ENCODE measurements at regions not wholly inside any gene's neighbourhood (a gene's known extent, or its start where the extent isn't known, plus 50 kb on each side); places are given as distances from the start of the nearest gene placed in this dataset.

DNA sequence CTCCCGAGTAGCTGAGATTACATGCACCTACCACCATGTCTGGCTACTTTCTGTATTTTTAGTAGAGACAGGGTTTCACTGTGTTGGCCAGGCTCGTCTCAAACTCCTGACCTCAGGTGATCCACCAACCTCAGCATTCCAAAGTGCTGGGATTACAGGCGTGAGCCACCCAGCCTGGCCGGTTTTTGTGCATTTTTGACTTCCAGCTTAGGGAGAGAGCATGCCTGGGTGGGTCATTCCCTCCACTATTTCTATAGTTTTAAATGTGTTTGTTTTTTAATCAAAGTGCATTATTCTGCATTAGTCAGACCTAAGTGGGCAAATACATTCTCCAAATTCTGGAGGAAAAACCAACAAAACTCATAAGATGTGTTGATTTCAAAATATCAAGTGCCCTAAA, 207.4 kb upstream of the NRIP1 start:
- no peak overlapping the region for H3K4me3 ChIP-seq (ENCODE audit: low read depth in 1 of 2, low read length in 2 of 2)
- no peaks in the 10 kb centered on the region for H3K27me3 ChIP-seq (ENCODE audit: low read depth, low read length)
- H3K4me1 ChIP-seq (ENCODE audit: control insufficient read depth in 1 of 2, insufficient read depth in 2 of 2, low read length in 2 of 2): no peaks in the 10 kb centered on the region
- no peaks in the 10 kb centered on the region for H3K36me3 ChIP-seq (ENCODE audit: control insufficient read depth in 1 of 2, insufficient read depth in 2 of 2, low read length in 2 of 2)
- H3K9me3 ChIP-seq (ENCODE audit: control insufficient read depth in 1 of 2, low read length in 2 of 2): no peaks in the 10 kb centered on the region
- H3K27ac ChIP-seq (ENCODE audit: low read length): no peak overlapping the region

DNA sequence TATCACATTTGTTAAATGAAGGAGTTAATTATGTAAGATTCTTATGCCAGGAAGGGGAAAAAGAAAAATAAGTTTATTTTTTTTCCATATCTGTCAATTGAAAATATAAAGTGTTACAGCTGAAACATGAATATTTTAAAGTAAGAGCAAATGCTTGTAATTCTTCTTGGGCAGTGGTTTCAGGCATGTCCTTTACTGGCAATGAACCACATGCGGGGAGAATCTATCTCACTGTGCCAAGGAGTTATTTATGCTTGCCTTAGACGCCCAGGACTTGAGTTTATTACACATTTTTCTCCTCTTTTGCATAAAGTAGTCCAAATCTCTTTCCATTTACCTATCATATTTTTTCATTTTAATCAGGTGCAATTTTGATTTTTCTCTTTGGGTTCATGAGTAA, 207.8 kb upstream of the NRIP1 start:
- no peaks in the 10 kb centered on the region for H3K27me3 ChIP-seq (ENCODE audit: low read depth, low read length)
- no peaks in the 10 kb centered on the region for H3K9me3 ChIP-seq (ENCODE audit: control insufficient read depth in 1 of 2, low read length in 2 of 2)
- no peak overlapping the region for H3K4me3 ChIP-seq (ENCODE audit: low read depth in 1 of 2, low read length in 2 of 2)
- H3K27ac ChIP-seq (ENCODE audit: low read length): no peak overlapping the region
- no peaks in the 10 kb centered on the region for H3K4me1 ChIP-seq (ENCODE audit: control insufficient read depth in 1 of 2, insufficient read depth in 2 of 2, low read length in 2 of 2)
- no peaks in the 10 kb centered on the region for H3K36me3 ChIP-seq (ENCODE audit: control insufficient read depth in 1 of 2, insufficient read depth in 2 of 2, low read length in 2 of 2)

DNA sequence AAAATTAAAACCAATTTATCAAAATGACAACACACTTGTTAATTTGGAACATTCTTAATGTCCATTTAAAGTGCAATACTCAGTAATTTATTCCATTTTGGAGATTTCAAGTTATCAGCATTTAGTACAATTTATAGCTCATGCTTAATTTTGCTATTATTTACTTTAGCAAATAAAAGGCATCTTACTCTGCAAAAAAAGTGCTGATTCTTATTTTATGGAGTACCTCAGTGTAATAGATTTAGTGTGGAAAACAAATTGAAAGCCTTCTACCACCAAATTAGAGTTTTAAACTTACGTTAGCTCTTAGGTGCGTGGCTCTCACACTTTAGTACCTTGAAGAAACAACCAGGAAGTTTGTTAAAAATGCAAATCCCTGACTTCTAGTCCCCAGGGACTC, 208.4 kb upstream of the NRIP1 start:
- no peak overlapping the region for H3K27ac ChIP-seq (ENCODE audit: low read length)
- no peaks in the 10 kb centered on the region for H3K36me3 ChIP-seq (ENCODE audit: control insufficient read depth in 1 of 2, insufficient read depth in 2 of 2, low read length in 2 of 2)
- H3K4me1 ChIP-seq (ENCODE audit: control insufficient read depth in 1 of 2, insufficient read depth in 2 of 2, low read length in 2 of 2): no peaks in the 10 kb centered on the region
- no peaks in the 10 kb centered on the region for H3K27me3 ChIP-seq (ENCODE audit: low read depth, low read length)
- H3K9me3 ChIP-seq (ENCODE audit: control insufficient read depth in 1 of 2, low read length in 2 of 2): no peaks in the 10 kb centered on the region
- no peak overlapping the region for H3K4me3 ChIP-seq (ENCODE audit: low read depth in 1 of 2, low read length in 2 of 2)

DNA sequence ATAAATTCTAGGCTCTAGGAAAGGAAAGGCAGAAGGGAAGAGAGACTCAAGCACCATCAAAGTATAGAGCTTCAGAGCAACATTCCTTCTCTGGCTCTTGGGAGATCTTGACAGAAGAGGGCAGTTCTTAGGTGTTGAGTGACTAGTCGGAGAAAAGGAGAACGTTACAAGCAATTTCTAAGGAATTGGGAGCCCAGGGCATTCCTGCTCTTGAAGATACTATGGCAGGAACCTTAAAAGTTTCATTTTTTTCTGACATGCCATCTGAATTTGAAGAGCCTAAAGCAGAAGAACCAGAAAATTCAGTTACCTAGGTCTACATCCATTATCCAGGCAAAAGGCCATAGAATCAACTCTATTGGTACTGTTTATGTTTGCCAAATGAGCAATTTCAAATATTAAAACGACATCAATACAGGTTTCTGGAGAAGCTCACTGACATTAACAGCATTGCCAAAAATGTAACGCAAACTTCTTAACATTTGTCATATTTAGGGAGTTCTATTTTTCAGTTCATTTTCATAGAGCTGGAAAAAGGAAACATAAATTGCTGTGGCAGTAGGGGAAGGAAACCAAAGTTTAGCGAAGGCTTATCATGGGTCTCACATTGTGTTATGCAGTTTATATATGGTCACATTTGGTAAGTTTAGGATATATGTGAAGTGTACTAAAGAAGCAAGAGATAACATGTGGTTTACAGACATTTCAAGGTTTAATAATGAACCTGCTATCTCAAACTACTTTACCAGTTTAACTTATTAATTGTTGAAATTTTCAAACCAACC, 210.1 kb upstream of the NRIP1 start:
- no peaks in the 10 kb centered on the region for H3K9me3 ChIP-seq (ENCODE audit: control insufficient read depth in 1 of 2, low read length in 2 of 2)
- H3K36me3 ChIP-seq (ENCODE audit: control insufficient read depth in 1 of 2, insufficient read depth in 2 of 2, low read length in 2 of 2): no peaks in the 10 kb centered on the region
- no peaks in the 10 kb centered on the region for H3K27me3 ChIP-seq (ENCODE audit: low read depth, low read length)
- H3K4me3 ChIP-seq (ENCODE audit: low read depth in 1 of 2, low read length in 2 of 2): no peak overlapping the region
- no peaks in the 10 kb centered on the region for H3K4me1 ChIP-seq (ENCODE audit: control insufficient read depth in 1 of 2, insufficient read depth in 2 of 2, low read length in 2 of 2)
- no peak overlapping the region for H3K27ac ChIP-seq (ENCODE audit: low read length)

DNA sequence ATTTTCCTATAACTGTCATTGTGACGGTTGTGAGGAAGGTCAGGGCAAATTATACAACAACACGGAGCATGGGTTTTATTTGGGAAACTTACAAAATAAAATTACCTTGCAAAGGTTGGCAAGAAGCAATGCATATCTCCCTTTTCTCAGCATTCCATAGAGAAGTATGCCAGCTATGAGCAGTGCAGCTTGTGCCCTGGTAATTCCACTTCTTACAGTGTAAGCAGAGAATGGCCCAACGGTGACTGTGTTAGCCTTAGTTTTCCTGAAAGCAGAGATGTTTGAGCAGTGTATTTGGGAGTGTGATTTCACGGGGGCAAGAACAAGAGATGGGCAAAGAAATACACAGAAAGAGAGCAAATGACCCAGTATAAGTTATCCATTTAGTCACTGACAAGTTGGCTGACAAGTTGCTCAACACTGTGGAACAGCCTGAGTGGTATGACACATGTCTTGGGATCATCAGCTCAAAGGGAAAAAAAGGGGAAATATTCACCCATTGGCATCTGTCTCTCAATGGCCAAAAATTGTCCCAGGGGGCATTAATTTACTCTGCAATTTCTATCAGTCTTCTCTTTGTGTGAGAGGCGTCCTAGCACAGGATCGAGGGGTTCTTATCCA, 210.9 kb upstream of the NRIP1 start:
- no peak overlapping the region for H3K4me3 ChIP-seq (ENCODE audit: low read depth in 1 of 2, low read length in 2 of 2)
- no peaks in the 10 kb centered on the region for H3K4me1 ChIP-seq (ENCODE audit: control insufficient read depth in 1 of 2, insufficient read depth in 2 of 2, low read length in 2 of 2)
- no peaks in the 10 kb centered on the region for H3K27me3 ChIP-seq (ENCODE audit: low read depth, low read length)
- no peak overlapping the region for H3K27ac ChIP-seq (ENCODE audit: low read length)
- no peaks in the 10 kb centered on the region for H3K36me3 ChIP-seq (ENCODE audit: control insufficient read depth in 1 of 2, insufficient read depth in 2 of 2, low read length in 2 of 2)
- H3K9me3 ChIP-seq (ENCODE audit: control insufficient read depth in 1 of 2, low read length in 2 of 2): no peaks in the 10 kb centered on the region

DNA sequence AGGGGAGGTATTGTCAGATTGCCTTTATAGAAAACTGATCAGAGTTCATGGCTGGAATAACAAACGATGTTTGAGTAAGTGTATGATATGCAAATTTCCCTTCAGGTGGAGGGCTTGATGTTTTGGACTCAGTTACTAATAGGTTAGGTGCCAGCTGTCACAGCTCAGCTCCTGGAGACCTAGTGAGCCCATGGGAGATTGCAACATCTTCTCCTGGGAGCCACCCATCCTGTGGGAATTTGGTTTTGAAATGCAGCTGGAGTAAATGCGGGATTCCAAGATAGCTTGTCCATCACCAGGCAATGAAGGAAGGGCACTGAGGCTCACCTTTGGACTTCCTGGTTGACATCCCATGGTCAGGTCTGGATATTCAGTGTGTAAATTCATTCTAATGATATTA, 211.4 kb upstream of the NRIP1 start:
- no peaks in the 10 kb centered on the region for H3K4me1 ChIP-seq (ENCODE audit: control insufficient read depth in 1 of 2, insufficient read depth in 2 of 2, low read length in 2 of 2)
- H3K27ac ChIP-seq (ENCODE audit: low read length): no peak overlapping the region
- no peaks in the 10 kb centered on the region for H3K36me3 ChIP-seq (ENCODE audit: control insufficient read depth in 1 of 2, insufficient read depth in 2 of 2, low read length in 2 of 2)
- no peaks in the 10 kb centered on the region for H3K27me3 ChIP-seq (ENCODE audit: low read depth, low read length)
- no peak overlapping the region for H3K4me3 ChIP-seq (ENCODE audit: low read depth in 1 of 2, low read length in 2 of 2)
- no peaks in the 10 kb centered on the region for H3K9me3 ChIP-seq (ENCODE audit: control insufficient read depth in 1 of 2, low read length in 2 of 2)

DNA sequence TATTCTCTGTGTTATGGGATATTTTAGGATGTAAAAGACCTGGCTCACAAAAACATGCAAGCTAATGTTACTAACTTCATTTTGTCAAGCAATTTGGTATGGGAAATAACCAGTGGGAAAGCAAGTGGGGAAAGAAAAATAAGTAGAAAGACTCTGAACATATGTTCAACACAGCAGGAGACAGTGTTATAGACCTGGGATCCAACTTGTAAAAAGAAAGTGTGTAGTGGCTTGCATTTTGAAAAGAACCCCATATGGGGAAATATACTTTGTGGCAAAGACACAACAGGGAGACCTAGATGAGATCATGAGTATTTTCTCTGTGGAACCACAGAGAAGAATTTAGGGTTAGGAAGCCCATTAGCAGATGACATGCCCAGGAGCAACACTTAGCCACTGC, 212.7 kb upstream of the NRIP1 start:
- Histone ChIP-seq H3K27ac (ENCODE audit: low read length) (no peak overlapping the region), H3K27me3 (ENCODE audit: low read depth, low read length) (no peaks in the 10 kb centered on the region), H3K4me1 (ENCODE audit: control insufficient read depth in 1 of 2, insufficient read depth in 2 of 2, low read length in 2 of 2) (no peaks in the 10 kb centered on the region), H3K36me3 (ENCODE audit: control insufficient read depth in 1 of 2, insufficient read depth in 2 of 2, low read length in 2 of 2) (no peaks in the 10 kb centered on the region), H3K4me3 (ENCODE audit: low read depth in 1 of 2, low read length in 2 of 2) (no peak overlapping the region), H3K9me3 (ENCODE audit: control insufficient read depth in 1 of 2, low read length in 2 of 2) (no peaks in the 10 kb centered on the region)

GRCh38 chr21:15278279-15278678, 213.5 kb upstream of the NRIP1 start:
- H3K4me1 ChIP-seq (ENCODE audit: control insufficient read depth in 1 of 2, insufficient read depth in 2 of 2, low read length in 2 of 2): no peaks in the 10 kb centered on the region
- no peak overlapping the region for H3K4me3 ChIP-seq (ENCODE audit: low read depth in 1 of 2, low read length in 2 of 2)
- no peaks in the 10 kb centered on the region for H3K36me3 ChIP-seq (ENCODE audit: control insufficient read depth in 1 of 2, insufficient read depth in 2 of 2, low read length in 2 of 2)
- H3K9me3 ChIP-seq (ENCODE audit: control insufficient read depth in 1 of 2, low read length in 2 of 2): no peaks in the 10 kb centered on the region
- no peaks in the 10 kb centered on the region for H3K27me3 ChIP-seq (ENCODE audit: low read depth, low read length)
- H3K27ac ChIP-seq (ENCODE audit: low read length): no peak overlapping the region

- Histone ChIP-seq H3K4me3 (ENCODE audit: low read depth in 1 of 2, low read length in 2 of 2) (no peak overlapping the region), H3K27ac (ENCODE audit: low read length) (no peak overlapping the region), H3K27me3 (ENCODE audit: low read depth, low read length) (no peaks in the 10 kb centered on the region), H3K9me3 (ENCODE audit: control insufficient read depth in 1 of 2, low read length in 2 of 2) (no peaks in the 10 kb centered on the region), H3K4me1 (ENCODE audit: control insufficient read depth in 1 of 2, insufficient read depth in 2 of 2, low read length in 2 of 2) (no peaks in the 10 kb centered on the region), H3K36me3 (ENCODE audit: control insufficient read depth in 1 of 2, insufficient read depth in 2 of 2, low read length in 2 of 2) (no peaks in the 10 kb centered on the region)
These were observed 214.1 kb upstream of the NRIP1 start for GRCh38 chr21:15278851-15279250.

DNA sequence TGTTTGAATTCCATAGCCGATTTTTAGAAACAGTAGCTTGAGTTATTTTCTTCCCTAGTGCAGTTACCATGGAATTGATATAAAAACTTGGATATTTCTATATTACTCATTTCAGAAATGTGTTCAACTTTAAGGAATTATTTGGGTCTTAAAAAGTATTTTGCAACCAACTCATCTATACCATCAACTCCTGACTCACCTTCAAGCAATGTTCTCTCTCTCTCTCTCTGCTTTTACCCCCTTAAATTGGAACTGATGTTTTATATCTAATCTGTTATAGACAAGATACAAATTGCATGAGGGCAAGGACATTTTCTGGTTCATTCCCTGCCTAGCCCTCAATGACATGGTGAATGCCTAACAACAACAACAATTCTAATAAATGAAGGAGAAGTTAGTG, 214.7 kb upstream of the NRIP1 start:
- Histone ChIP-seq H3K27ac (ENCODE audit: low read length) (no peak overlapping the region), H3K27me3 (ENCODE audit: low read depth, low read length) (no peaks in the 10 kb centered on the region), H3K4me1 (ENCODE audit: control insufficient read depth in 1 of 2, insufficient read depth in 2 of 2, low read length in 2 of 2) (no peaks in the 10 kb centered on the region), H3K36me3 (ENCODE audit: control insufficient read depth in 1 of 2, insufficient read depth in 2 of 2, low read length in 2 of 2) (no peaks in the 10 kb centered on the region), H3K4me3 (ENCODE audit: low read depth in 1 of 2, low read length in 2 of 2) (no peak overlapping the region), H3K9me3 (ENCODE audit: control insufficient read depth in 1 of 2, low read length in 2 of 2) (no peaks in the 10 kb centered on the region)

- Histone ChIP-seq H3K4me1 (ENCODE audit: control insufficient read depth in 1 of 2, insufficient read depth in 2 of 2, low read length in 2 of 2) (no peaks in the 10 kb centered on the region), H3K36me3 (ENCODE audit: control insufficient read depth in 1 of 2, insufficient read depth in 2 of 2, low read length in 2 of 2) (no peaks in the 10 kb centered on the region), H3K27me3 (ENCODE audit: low read depth, low read length) (no peaks in the 10 kb centered on the region), H3K4me3 (ENCODE audit: low read depth in 1 of 2, low read length in 2 of 2) (no peak overlapping the region), H3K9me3 (ENCODE audit: control insufficient read depth in 1 of 2, low read length in 2 of 2) (no peaks in the 10 kb centered on the region), H3K27ac (ENCODE audit: low read length) (no peak overlapping the region)
These were observed 216.9 kb upstream of the NRIP1 start for GRCh38 chr21:15281714-15282113.

GRCh38 chr21:15282665-15283064, 217.9 kb upstream of the NRIP1 start:
- no peaks in the 10 kb centered on the region for H3K36me3 ChIP-seq (ENCODE audit: control insufficient read depth in 1 of 2, insufficient read depth in 2 of 2, low read length in 2 of 2)
- H3K27me3 ChIP-seq (ENCODE audit: low read depth, low read length): no peaks in the 10 kb centered on the region
- H3K27ac ChIP-seq (ENCODE audit: low read length): no peak overlapping the region
- no peaks in the 10 kb centered on the region for H3K4me1 ChIP-seq (ENCODE audit: control insufficient read depth in 1 of 2, insufficient read depth in 2 of 2, low read length in 2 of 2)
- no peaks in the 10 kb centered on the region for H3K9me3 ChIP-seq (ENCODE audit: control insufficient read depth in 1 of 2, low read length in 2 of 2)
- no peak overlapping the region for H3K4me3 ChIP-seq (ENCODE audit: low read depth in 1 of 2, low read length in 2 of 2)

Measured in muscle layer of duodenum (tissue), 2 donors.